KG1 (cell line): ENCODE measurements at regions not wholly inside any gene's neighbourhood (a gene's known extent, or its start where the extent isn't known, plus 50 kb on each side); places are given as distances from the start of the nearest gene placed in this dataset.
"Not testable (repeated sequence)": the region's sequence is repeated elsewhere in the genome, so short reads cannot be mapped to it uniquely, and the experiment has no call there.

Source experiments
- DNase-seq: peaks from one replicate; lab custom pipeline; 2025; lab: John Stamatoyannopoulos, UW

DNA sequence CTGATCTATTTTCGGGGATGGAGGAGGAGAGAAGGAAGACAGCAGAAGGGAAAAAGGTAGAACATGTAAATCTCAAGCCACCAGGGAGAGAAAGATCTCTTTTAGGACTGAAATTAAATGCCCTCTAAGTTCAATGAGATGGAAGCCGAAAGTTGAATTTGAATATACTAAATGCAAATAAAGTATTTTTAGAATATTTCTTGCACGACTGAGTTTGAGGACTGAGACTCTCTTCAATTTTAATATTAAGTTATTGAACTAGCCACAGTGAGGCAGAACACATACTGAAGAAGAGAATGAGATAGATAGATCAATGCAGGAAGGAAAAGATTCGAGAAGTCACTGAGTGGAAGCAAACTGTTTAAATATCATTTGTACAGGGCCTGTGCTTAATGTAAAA, 399.9 kb upstream of the CBLB start:
- DNase-seq: no peak

DNA sequence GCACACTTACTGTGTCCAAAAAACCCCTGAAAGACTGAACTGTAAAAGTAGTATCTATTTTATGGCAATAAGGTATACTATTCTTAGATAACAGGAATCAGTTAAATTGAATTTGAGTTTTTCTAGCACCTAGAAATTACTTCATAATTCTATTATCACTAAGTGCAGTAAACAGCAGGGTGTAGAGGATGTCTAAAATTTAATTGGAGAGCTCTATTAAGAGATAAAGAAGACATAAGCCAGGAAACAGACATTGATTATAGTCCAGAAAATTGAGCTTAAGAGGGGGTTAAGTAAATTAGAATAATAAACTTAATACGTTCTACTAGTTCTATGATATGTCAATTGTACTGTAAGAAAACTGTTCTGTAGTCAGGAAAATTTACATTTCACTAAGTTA, 403.5 kb upstream of the CBLB start:
- no peak for DNase-seq

DNA sequence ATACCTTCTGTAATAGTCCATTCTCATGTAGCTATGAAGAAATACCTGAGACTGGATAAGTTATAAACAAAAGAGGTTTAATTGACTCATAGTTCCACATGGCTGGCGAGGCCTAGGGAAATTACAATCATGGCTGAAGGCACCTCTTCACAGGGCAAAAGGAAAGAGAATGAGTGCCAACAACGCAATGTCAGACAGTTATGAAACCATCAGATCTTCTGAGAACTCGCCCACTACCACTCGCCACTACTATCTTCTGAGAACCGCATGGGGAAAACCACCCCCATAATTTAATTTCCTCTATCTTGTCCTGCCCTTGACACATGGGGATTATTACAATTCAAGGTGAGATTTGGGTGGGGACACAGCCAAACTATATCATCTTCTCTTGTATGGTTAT, 406.8 kb upstream of the CBLB start:
- DNase-seq: no peak

DNA sequence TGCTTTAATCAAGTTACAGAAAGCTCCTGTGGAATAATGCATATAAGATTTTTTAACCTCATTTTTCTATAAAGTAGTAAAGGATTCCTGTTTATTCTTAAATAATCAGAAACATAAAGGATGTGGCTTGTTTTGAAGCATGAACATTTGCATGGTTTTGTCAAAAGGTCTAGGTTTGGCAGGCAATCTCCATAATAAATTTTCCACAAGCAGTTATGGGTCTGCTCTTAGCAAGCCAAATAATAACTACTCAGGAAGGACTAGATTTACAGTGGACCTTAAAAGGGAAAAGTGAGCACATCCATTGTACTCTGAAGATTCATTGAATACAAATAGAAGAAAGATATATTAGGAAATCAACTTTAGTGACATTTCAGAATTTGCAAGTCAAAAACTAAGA, 407.3 kb upstream of the CBLB start:
- DNase-seq: no peak

DNA sequence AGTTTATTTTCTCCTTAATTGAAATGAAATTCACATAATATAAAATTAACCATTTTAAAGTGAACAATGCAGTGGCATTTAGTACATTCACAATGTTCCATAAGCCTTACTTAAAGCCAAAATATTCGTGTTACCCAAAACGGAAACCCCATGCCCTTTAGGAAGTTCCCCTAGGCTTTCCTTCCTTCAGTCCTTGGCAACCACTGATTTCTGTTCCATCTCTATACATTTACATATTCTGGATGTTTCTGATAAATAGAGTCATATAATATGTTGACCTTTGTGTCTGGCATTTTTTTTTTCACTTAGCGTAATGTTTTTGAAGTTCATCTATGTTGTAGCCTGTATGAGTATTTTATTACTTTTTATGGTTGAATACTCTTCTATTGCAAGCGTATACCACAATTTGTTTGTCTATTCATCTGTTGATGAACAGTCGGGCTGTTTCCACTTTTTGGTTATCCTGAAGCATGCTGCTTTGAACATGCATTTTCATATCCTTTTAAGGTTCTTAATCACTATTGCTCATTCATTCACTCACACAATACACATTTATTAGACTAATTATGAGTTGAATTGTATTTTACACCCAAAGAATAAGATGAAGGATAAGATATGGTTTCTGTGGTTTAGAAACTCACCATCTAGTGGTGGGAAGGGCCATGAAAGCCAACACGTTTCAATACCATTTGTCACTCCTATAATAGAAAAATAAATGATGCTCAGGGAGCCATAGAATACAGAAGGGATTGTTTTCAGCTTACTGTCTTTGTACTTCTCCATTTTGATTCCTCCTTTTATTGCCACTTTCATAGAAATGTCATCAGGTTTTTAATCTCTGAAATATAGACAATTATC, 408.2 kb upstream of the CBLB start:
- no peak for DNase-seq

DNA sequence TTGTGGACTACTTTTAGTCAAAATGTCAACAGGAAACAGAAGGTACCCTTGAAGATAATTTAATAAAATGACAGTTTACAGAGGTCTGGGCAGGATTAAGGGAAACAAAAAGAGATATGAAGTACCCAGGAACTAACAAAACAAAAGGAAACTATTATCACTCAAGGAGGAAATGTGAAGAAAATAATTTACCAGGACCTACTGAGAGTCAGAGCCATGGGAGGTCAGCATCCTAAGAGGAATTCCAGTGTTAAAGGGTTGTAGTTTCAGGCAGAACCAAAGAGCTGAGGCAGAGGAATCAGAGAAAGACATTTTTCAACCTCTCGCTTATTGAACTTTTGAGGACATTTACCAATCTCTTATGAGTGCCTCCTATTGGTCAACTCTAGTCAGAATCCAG, 408.9 kb upstream of the CBLB start:
- DNase-seq: no peak

DNA sequence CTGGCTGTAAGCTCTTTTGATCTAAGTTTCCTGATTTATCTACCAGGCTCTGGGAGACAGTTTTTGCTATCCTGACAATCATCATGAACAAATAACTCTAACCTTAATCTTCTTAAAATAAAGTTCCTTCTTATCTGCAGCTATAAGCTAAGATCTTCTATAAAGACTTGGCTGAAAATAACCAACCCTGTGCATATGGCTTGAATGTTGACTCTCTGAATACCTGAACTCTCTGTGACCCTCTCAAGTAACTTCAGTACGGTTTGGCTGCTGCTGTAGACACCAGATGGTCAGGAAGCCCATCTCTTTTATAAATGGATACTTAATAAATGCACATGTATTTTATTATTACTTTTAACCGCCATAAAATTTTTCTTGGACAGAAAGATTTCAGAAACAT, 412.4 kb upstream of the CBLB start:
- no peak for DNase-seq

DNA sequence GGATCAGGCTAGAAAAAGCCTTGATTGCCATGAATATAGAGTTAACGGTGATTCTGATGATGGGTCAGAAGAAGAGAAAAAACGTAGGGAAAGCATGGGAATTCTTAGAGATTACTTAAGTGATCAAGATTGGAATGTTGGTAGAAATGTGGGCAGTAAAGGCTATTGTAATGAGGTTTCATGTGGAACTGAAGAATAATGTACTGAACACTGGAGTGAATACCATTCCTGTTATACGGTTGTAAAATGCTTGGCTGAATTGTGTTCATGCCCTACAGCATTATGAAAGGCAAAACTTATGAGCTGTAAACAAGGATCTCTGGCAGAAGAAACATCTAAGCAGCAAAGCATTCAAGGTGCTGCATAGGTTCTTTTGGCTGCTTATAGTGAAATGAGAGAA, 414.1 kb upstream of the CBLB start:
- DNase-seq: no peak

DNA sequence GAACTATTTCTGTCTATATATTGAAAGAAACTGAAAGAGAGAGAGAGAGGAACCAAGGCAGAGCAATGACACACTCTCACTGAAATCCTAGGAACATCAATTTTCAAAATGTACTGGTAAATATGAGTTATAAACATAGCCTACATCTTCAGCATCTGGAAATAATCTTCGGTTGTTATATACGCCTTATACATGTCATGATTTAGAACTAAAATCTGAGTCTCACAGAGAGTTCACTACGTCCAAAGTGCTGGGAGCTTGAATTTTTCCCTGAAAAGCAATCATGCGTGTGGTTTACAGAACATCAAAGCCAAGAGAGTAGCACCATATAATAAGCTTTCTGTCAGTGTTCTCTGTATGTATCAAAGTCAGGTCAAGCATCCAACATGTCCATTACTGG, 420.0 kb upstream of the CBLB start:
- DNase-seq: no peak

DNA sequence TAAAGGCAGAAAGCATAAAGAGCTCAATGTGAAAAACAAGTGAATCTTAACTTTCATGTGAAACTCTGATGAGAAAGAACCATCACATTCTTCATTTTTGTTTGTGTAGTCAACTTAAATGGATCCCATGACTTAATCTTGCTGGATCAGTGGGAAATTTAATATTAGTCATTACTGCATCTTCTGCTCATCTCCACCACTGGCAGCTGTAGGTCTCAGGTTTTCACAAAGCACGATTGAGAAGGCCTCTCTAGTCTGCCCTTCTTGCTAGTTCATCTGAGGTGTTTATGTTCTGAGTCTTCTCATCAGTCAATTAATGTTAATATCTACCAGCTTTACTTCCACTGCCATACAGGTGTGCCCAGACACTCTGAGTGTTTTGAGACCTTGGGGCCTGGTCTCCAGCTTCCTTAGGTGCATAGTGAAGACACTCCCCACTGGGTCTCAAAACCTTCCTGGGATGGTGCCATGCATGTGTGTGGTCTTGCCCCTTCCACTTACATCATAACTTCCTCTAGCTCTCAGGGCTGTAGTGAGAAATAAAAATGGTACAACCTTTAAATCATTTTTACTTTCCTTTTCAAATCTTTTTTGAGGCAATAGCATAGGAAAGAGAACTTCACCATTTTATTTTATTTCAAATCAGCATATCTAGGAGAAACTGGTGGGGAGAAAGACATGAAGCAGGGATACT, 421.6 kb upstream of the CBLB start:
- DNase-seq: no peak

DNA sequence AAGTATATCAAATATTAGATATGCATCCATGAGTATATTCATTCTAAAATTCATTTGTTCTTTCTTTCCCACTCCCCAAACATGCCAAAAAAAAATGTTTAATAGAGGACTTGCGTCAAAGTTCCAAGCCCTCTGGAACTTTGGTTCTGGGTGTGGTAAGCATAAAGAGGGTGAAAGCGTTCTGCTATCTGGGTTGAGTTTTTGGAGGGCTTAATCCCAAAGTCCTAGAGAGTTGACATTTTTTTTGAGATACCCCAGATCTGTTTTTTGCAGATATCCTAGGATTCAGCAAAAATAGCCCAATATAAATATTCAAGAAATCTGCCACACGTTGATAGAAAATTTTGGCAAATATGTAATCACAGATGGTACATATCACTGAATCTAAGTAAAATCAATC, 424.3 kb upstream of the CBLB start:
- DNase-seq: no peak

DNA sequence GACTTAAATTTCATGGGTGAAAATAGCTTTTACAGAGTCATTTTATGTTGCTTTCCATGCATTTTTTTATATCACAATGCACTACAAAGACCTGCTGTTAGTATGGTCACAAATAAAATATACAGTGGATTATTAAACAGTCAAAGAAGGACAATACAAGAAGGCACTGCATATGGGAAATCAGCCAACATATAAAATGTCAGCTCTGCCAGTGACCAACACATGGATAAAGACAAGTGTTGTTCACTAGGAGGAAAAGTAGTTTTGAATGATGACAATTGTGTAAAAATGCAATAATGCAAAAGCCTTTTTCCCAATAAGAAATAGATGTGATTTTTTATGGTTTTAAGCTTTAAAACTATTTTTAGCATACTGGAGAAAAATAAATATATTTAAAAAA, 425.3 kb upstream of the CBLB start:
- DNase-seq: no peak

DNA sequence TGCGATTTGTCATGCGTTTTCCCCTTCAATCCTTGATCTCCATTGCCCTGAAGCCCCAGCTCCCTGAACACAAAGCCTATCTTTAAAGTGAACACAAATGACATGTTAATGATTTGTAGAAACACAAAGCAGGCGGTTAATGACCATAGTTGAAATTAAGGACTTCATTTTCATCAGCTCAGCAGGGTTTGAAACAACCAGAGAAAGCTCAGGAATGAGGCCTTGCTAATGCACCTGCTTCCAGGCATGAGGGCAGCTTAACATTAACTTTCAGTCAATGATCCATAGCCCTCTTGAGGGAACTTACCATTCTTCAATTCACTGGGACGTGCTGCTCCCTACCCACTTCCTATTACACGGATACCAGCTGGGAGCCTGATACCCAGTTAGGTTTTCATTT, 427.2 kb upstream of the CBLB start:
- DNase-seq: no peak

DNA sequence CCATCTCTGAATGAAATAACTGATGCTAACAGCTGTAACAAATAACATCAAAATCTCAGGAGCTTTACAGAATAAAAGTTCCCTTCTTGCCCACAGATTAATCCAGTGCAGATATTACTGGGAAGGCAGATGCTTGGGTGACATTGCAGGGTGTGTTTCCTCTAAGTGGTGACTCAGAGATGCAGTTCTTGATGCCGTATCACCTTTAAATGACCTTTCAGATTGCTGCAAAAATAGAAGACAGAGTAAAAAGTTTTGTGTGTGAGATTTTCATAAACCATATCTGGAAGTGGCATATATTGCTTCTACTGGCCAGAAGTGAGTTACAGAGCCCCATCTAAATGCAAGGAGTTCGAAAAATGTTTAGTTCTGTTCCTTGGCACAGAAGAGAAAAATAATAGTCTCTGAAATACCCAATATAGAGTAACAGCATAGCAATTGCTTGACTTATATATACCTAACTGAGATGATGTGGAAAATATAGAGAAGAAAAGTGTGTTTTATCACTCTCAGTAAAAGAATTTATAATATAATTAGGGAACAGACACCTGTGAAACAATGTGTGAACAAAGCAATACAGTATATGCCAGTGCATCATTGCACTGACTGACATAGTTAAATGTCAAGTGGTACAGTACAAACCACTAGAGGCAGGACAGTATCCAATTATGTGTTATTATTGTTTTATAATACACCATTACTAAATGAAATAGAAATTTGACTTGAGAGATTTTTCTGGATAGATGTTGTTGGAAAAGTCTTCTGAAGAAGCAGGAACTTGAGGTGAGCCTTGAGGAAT, 430.7 kb upstream of the CBLB start:
- DNase-seq: no peak

DNA sequence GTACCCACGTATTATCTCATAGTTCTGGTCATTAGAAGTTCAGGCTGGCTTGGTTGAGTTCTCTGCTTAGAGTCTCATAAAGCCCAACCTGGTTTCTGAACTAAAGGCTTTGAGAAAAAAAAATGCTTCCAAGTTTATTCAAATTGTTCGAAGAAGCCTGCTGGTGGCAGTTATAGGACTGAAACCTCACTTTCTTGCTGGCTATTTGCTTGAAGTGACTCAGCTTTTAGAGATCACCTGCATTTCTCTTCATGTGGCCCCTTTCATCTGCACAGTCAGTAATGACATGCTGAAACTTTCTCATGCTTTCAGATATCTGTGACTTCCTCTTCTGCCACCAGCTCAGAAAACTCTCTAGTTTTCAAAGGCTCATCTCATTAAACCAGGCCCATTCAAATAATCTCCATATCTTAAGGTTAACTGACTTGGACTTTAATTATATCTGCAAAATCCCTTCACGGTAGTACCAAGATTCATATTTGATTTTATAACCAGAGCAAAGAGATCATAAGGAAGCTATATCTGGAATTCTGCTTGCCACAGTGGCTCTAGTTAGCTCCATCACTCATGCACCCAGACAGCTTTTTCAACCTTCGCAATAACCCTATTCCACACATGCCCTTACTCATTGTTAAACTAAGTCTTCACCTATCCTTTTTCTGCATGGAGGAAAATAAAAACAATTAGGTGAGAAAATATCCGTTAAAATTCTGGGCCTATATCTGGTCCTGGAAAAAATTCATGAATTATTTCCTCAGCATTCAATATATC, 433.8 kb upstream of the CBLB start:
- DNase-seq: no peak

DNA sequence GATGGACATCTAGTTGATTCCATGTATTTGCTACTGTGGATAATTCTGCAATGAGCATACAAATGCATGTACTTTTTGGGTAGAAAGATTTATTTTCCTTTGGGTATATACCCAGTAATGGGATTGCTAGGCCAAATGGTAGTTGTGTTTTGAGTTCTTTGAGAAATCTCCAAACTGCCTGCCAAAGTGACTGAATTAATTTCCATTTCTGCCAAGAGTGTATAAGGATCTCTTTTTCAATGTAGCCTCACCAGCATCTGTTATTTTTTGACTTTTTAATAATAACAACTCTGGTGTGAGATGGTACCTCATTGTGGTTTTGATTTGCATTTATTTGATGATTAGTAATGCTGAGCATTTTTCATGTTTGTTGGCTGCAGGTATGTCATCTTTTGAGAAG, 435.0 kb upstream of the CBLB start:
- DNase-seq: no peak

DNA sequence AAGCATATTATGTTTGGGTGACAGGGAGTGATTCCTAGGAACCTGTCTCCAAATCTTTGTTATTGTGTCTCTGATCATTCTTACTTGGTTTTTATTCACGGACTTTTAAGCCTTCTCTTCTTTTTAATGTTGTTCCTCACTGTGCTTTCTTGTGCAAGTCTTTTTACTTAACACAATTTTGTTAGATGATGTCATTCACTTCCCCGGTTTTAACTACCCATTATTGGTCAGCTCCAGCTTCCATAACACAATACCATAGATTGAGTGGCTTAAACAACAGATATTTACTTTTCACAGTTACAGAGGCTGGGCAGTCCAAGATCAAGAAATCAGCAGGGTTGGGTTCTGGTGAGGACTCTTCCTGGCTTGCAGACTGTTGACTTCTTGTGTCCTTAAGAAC, 436.3 kb upstream of the CBLB start:
- no peak for DNase-seq

DNA sequence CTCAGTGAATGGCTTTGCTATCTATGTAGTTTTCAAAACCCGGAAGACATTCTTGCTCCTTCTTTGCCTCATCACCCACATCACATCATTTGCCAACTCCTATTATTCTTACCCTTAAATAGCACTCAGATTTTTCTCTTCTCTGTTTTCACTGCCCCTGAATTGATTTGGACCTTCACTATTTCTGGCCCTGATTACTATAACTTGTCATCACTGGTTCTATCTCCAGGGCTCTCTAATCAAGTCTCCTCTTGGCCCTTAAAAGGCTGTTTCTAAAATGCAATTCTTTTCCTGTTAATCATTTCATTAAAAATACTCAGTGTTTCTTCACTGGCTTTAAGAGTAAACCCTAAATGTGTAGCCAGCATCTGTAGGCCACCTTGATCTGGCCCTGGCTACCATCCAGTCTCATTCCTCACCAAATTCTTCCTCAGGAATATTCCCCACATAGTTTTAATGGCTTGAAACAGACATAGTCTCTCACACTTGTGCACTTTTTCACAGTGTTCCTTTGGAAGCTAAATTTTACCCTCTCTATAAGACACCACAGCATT, 437.1 kb upstream of the CBLB start:
- no peak for DNase-seq

DNA sequence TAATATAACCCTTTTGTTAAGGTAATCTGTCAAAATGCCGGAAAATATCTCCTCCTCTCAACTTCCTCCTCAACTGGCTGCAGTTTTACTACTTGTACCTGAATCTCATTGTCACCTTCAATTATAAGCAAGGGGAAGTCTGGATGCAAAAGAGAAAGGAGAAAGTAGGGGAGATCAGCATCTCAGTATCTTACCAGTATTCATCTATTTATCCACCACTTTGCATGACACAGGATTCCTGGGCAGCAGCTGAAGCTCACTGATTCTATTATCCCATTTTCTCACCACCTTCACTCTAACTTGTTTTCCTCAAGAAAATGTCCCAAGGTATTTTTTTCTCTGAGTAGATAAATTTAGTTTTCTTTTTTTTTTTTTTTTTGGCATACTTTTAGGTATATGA, 440.5 kb upstream of the CBLB start:
- no peak for DNase-seq

DNA sequence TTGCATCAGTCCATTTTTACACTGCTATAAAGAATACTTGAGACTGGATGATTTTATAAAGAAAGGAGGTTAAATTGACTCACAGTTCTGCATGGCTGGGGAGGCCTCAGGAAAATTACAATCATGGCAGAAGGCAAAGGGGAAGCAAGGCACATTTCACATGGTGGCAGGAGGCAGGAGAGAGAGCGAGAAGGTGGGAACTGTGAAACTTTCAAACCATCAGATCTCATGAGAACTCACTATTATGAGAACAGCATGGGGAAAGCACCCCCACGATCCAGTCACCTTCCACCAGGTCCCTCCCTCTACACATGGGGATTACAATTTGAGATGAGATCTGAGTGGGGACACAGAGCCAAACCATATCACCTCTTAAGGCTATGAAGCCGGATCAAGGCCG, 441.0 kb upstream of the CBLB start:
- not testable (repeated sequence) for DNase-seq

DNA sequence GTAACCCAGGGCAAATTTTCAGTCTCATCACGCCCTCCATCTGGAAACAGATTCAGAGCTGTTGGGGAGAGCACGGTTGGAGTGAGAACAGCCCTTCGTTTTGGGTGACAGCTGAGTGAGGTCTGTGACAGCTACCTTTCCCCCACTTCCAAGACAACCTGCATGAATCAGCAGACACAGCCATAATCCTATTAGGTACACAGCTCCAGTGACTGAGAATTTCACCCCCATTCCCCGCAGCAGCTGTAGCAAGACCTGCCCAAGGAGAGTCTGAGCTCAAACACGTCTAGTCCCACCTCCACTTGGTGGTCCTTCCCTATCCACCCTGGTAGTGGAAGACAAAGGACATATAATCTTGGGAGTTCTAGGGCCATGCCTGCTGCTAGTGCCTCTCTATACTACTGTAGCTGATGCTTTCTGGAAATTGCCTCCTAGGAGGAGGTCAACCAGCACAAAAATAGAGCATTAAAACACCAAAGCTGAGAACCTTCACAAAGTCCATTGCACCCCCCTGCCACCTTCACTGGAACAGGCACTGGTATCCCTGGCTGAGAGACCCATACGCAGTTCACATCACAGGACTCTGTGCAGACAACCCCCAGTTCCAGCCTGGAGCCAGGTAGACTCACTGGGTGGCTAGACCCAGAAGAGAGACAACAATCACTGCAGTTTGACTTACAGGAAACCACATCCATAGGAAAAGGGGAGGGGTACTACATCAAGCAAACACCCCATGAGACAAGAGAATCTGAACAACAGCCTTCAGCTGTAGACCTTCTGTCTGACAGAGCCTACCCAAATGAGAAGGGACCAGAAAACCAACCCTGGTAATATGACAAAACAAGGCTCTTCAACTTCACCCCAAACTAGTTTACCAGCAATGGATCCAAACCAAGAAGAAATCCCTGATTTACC, 448.6 kb upstream of the CBLB start:
- no peak for DNase-seq
